T-cell (primary cell): ENCODE measurements at regions not wholly inside any gene's neighbourhood (a gene's known extent, or its start where the extent isn't known, plus 50 kb on each side); places are given as distances from the start of the nearest gene placed in this dataset.

Experiments
- ATAC-seq, 4 experiments: fragments of 200-7000 bp in 3 of 4; fragments of 150-1000 bp in 1 of 4; cut with Tn5 transposase; replicated peaks in 1 of 4; 1 replicate in 3 of 4; 2 replicates in 1 of 4; pipeline ENCODE4 v1.10.0; 2021; ENCODE audit warnings: moderate library complexity in 3 of 4, mild to moderate bottlenecking in 2 of 4, moderate number of reproducible peaks in 1 of 4
- CTCF ChIA-PET, 2 donors: fragments of 300-600 bp; sonication (Branson Sonifier 250); formaldehyde crosslinking; loops; one replicate each; lab custom pipeline; 2022; ENCODE audit warnings: antibody characterized with exemption in 2 of 2; lab: Charles Lee
- POLR2A ChIA-PET, 2 donors: fragments of 300-600 bp; sonication (Branson Sonifier 250); formaldehyde crosslinking; loops; one replicate each; lab custom pipeline; 2022; ENCODE audit warnings: antibody characterized with exemption in 2 of 2; lab: Charles Lee
- DNase-seq, 35 experiments: peaks; one replicate each; pipeline versions ENCODE4 v3.0.0 to v3.0.0-alpha.2; 2013 to 2023
- H3K27ac ChIP-seq: one replicate; pipeline ENCODE4 v1.5.1; 2013; ENCODE audit warnings: low read length
- H3K27me3 ChIP-seq, 2 experiments: replicated peaks in 1 of 2; 1 replicate in 1 of 2; 2 replicates in 1 of 2; pipeline versions ENCODE4 v1.6.1 to v1.7.0; 2013; ENCODE audit warnings: low read length in 1 of 2, mixed read lengths in 1 of 2; ENCODE audit not compliant: control insufficient read depth in 2 of 2, insufficient read depth in 2 of 2; ENCODE audit errors: extremely low read depth in 1 of 2
- H3K36me3 ChIP-seq, 2 donors: 1 replicate in 1 of 2; 2 replicates in 1 of 2; pipeline versions ENCODE4 v1.6.1 to v1.7.0; 2013; ENCODE audit warnings: low read length in 1 of 2; ENCODE audit not compliant: control insufficient read depth in 2 of 2, insufficient read depth in 1 of 2; ENCODE audit errors: extremely low read depth in 1 of 2
- H3K4me1 ChIP-seq, 2 experiments: 1 replicate in 1 of 2; 2 replicates in 1 of 2; pipeline versions ENCODE4 v1.6.1 to v1.7.0; 2013; ENCODE audit warnings: low read length in 2 of 2, mixed read lengths in 1 of 2; ENCODE audit not compliant: insufficient read depth in 2 of 2, control insufficient read depth in 1 of 2; ENCODE audit errors: extremely low read depth in 1 of 2
- H3K4me3 ChIP-seq, 2 donors: 1 replicate in 1 of 2; 2 replicates in 1 of 2; pipeline versions ENCODE4 v1.5.1 to v1.7.0; 2013; ENCODE audit warnings: mild to moderate bottlenecking in 2 of 2, low read length in 1 of 2, moderate library complexity in 1 of 2; ENCODE audit not compliant: control insufficient read depth in 1 of 2; ENCODE audit errors: extremely low read depth in 1 of 2
- H3K9me3 ChIP-seq: 2 replicates; pipeline ENCODE4 v1.7.0; 2013
- H3K27ac Mint-ChIP-seq, 2 donors: one replicate each; pipeline ENCODE4 v1.8.0; 2020 to 2021; ENCODE audit warnings: mild to moderate bottlenecking in 2 of 2, mixed read lengths in 2 of 2
- H3K27me3 Mint-ChIP-seq, 2 donors: one replicate each; pipeline ENCODE4 v1.8.0; 2021 to 2022; ENCODE audit warnings: mixed read lengths in 2 of 2
- H3K36me3 Mint-ChIP-seq: one replicate; pipeline ENCODE4 v1.8.0; 2021; ENCODE audit warnings: mixed read lengths
- H3K4me1 Mint-ChIP-seq, 3 donors: one replicate each; pipeline ENCODE4 v1.8.0; 2020 to 2022; ENCODE audit warnings: mixed read lengths in 3 of 3, mild to moderate bottlenecking in 1 of 3
- H3K4me3 Mint-ChIP-seq, 3 donors: one replicate each; pipeline ENCODE4 v1.8.0; 2020 to 2022; ENCODE audit warnings: mild to moderate bottlenecking in 3 of 3, mixed read lengths in 3 of 3, moderate library complexity in 3 of 3
- H3K9me3 Mint-ChIP-seq, 3 donors: one replicate each; pipeline ENCODE4 v1.8.0; 2020 to 2022; ENCODE audit warnings: mixed read lengths in 3 of 3
- WGBS: methylation state at CpG from one replicate; pipeline ENCODE4 v1.1.5; 2013; ENCODE audit warnings: missing lambda C conversion rate; ENCODE audit not compliant: insufficient coverage; 5-methylcytosine and 5-hydroxymethylcytosine counted together

GRCh38 chr2:223226264-223226663 lies 174.3 kb downstream of the KCNE4 start:
- no peaks in the 10 kb centered on the region for H3K36me3 ChIP-seq
- H3K27me3 Mint-ChIP-seq: no peaks in the 10 kb centered on the region
- no peaks in the 10 kb centered on the region for H3K27me3 ChIP-seq
- WGBS: no CpG with 5 or more reads among the region's 1 CpG
- ChIA-PET POLR2A (no interaction called here), CTCF (no interaction called here)
- no peak overlapping the region for H3K27ac ChIP-seq
- H3K4me3 Mint-ChIP-seq: no peak overlapping the region
- no peaks in the 10 kb centered on the region for H3K4me1 Mint-ChIP-seq
- H3K4me3 ChIP-seq: no peak overlapping the region
- H3K9me3 ChIP-seq: no peaks in the 10 kb centered on the region
- no peaks in the 10 kb centered on the region for H3K36me3 Mint-ChIP-seq
- no peak overlapping the region for H3K27ac Mint-ChIP-seq
- peaks cover 0 to 5% (median 0%) of the 10 kb centered on the region in 3 donors for H3K9me3 Mint-ChIP-seq
- H3K4me1 ChIP-seq: no peaks in the 10 kb centered on the region
- DNase-seq: no peak
- ATAC-seq: no peak

GRCh38 chr2:223227338-223227737 lies 175.3 kb downstream of the KCNE4 start:
- Mint-ChIP-seq H3K9me3 (peaks cover 0 to 5% (median 0%) of the 10 kb centered on the region in 3 donors), H3K4me3 (no peak overlapping the region), H3K27me3 (no peaks in the 10 kb centered on the region), H3K27ac (no peak overlapping the region), H3K4me1 (no peaks in the 10 kb centered on the region), H3K36me3 (no peaks in the 10 kb centered on the region)
- 60% methylated on average over 1 of the region's 2 CpGs for WGBS
- H3K9me3 ChIP-seq: no peaks in the 10 kb centered on the region
- H3K4me3 ChIP-seq: no peak overlapping the region
- DNase-seq (no peak), ATAC-seq (no peak)
- H3K4me1 ChIP-seq: no peaks in the 10 kb centered on the region
- ChIA-PET POLR2A (interaction anchor here in 1 of 2 donors (0.6 kb wide), 1 partner anchor 929 kb away, joined by 3 read pairs; no protein-coding TSS in a partner anchor), CTCF (no interaction called here)
- no peaks in the 10 kb centered on the region for H3K36me3 ChIP-seq
- H3K27me3 ChIP-seq: no peaks in the 10 kb centered on the region
- no peak overlapping the region for H3K27ac ChIP-seq

GRCh38 chr2:223228871-223229270 lies 176.9 kb downstream of the KCNE4 start:
- no peak for DNase-seq
- H3K4me1 ChIP-seq: no peaks in the 10 kb centered on the region
- POLR2A ChIA-PET: no interaction called here
- peaks cover 0 to 5% (median 0%) of the 10 kb centered on the region in 3 donors for H3K9me3 Mint-ChIP-seq
- no peaks in the 10 kb centered on the region for H3K36me3 ChIP-seq
- no peak overlapping the region for H3K27ac Mint-ChIP-seq
- H3K4me1 Mint-ChIP-seq: no peaks in the 10 kb centered on the region
- no peak overlapping the region for H3K27ac ChIP-seq
- no peaks in the 10 kb centered on the region for H3K27me3 ChIP-seq
- H3K36me3 Mint-ChIP-seq: no peaks in the 10 kb centered on the region
- H3K4me3 Mint-ChIP-seq: no peak overlapping the region
- H3K4me3 ChIP-seq: no peak overlapping the region
- CTCF ChIA-PET: no interaction called here
- ATAC-seq: no peak
- H3K27me3 Mint-ChIP-seq: no peaks in the 10 kb centered on the region
- no peaks in the 10 kb centered on the region for H3K9me3 ChIP-seq

GRCh38 chr2:223230352-223230751 lies 178.4 kb downstream of the KCNE4 start:
- H3K4me1 ChIP-seq: no peaks in the 10 kb centered on the region
- peaks cover 0 to 5% (median 0%) of the 10 kb centered on the region in 3 donors for H3K9me3 Mint-ChIP-seq
- no peaks in the 10 kb centered on the region for H3K27me3 Mint-ChIP-seq
- ATAC-seq (no peak), DNase-seq (no peak)
- ChIA-PET CTCF (no interaction called here), POLR2A (no interaction called here)
- no peaks in the 10 kb centered on the region for H3K36me3 ChIP-seq
- H3K4me3 ChIP-seq: no peak overlapping the region
- 83% methylated on average over 1 of the region's 2 CpGs for WGBS
- H3K27ac ChIP-seq: no peak overlapping the region
- H3K4me1 Mint-ChIP-seq: no peaks in the 10 kb centered on the region
- no peaks in the 10 kb centered on the region for H3K27me3 ChIP-seq
- H3K27ac Mint-ChIP-seq: no peak overlapping the region
- no peaks in the 10 kb centered on the region for H3K9me3 ChIP-seq
- H3K36me3 Mint-ChIP-seq: no peaks in the 10 kb centered on the region
- no peak overlapping the region for H3K4me3 Mint-ChIP-seq

DNA sequence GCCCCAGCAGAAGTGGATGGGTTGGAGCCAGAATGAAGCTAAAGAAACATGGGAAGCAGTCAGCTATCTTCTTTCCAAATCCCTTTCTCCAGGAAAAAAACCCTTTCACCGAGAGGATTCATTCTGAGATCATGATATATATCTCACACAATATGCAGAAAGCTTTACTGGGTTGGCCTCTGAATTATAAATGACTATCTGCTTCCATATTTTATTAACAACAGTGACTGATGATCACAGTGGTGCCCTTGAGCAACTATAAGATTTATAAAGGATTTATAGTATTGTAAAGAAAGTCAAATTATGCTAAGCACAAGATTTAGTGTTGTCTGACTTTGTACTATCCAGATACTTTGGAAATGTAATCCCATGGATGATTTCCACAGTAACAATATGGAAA lies 180.3 kb downstream of the KCNE4 start:
- Mint-ChIP-seq H3K4me3 (no peak overlapping the region), H3K4me1 (no peaks in the 10 kb centered on the region), H3K27ac (no peak overlapping the region), H3K9me3 (peaks cover 0 to 10% (median 0%) of the 10 kb centered on the region in 3 donors), H3K36me3 (no peaks in the 10 kb centered on the region), H3K27me3 (no peaks in the 10 kb centered on the region)
- Histone ChIP-seq H3K36me3 (no peaks in the 10 kb centered on the region), H3K4me1 (no peaks in the 10 kb centered on the region), H3K4me3 (no peak overlapping the region), H3K9me3 (no peaks in the 10 kb centered on the region), H3K27me3 (no peaks in the 10 kb centered on the region), H3K27ac (no peak overlapping the region)
- ChIA-PET CTCF (no interaction called here), POLR2A (no interaction called here)
- ATAC-seq (no peak), DNase-seq (no peak)
- 50% methylated on average over 1 of the region's 1 CpG for WGBS

DNA sequence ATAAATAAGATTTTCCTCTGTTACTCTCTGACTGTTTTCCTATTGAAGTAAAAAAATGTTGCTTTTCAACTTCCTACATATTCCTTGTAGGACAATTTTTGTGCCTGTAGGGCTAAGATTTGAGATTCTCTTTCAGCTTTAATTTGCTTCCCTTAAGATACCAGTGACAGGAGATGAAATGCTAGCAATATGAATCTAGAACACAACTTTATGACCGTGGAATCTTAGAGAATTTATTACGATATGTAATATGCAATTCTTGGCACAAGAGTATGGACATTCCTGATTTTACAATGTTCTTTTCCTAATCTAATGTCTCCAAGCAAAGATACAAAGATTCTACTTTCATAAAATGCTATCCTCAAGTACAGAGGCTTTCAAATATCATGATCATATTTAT lies 180.9 kb downstream of the KCNE4 start:
- Mint-ChIP-seq H3K4me3 (no peak overlapping the region), H3K9me3 (peaks cover 0 to 10% (median 0%) of the 10 kb centered on the region in 3 donors), H3K36me3 (no peaks in the 10 kb centered on the region), H3K27ac (no peak overlapping the region), H3K27me3 (no peaks in the 10 kb centered on the region), H3K4me1 (no peaks in the 10 kb centered on the region)
- Histone ChIP-seq H3K9me3 (no peaks in the 10 kb centered on the region), H3K4me3 (no peak overlapping the region), H3K27me3 (no peaks in the 10 kb centered on the region), H3K4me1 (no peaks in the 10 kb centered on the region), H3K27ac (no peak overlapping the region), H3K36me3 (no peaks in the 10 kb centered on the region)
- ATAC-seq (no peak), DNase-seq (no peak)
- WGBS: 88% methylated on average over 2 of the region's 2 CpGs
- ChIA-PET CTCF (no interaction called here), POLR2A (no interaction called here)

DNA sequence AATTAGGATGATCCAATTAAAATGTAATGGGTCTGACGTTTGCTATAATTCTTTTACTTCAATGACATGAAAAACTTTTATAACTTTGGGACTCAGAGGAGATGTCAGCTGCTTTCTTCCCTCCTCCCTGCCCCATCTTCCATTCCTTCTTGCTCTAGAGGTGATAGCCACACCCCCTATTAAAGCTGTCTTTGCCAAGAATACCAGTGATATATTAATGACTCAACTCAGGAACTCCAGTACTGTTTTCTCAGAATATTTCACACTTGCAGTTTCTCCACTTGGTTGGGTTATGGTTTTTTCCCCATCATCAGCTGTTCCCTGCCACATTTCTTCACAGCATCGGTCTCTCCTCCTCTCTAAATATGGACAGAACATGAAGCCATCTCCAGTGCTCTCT lies 184.0 kb downstream of the KCNE4 start:
- no peaks in the 10 kb centered on the region for H3K4me1 Mint-ChIP-seq
- no peak for ATAC-seq

More for the DNA sequence above, 184.0 kb downstream of the KCNE4 start:
- ChIA-PET CTCF (no interaction called here), POLR2A (no interaction called here)
- Histone ChIP-seq H3K4me1 (no peaks in the 10 kb centered on the region), H3K36me3 (no peaks in the 10 kb centered on the region), H3K9me3 (no peaks in the 10 kb centered on the region), H3K27me3 (no peaks in the 10 kb centered on the region), H3K4me3 (no peak overlapping the region), H3K27ac (no peak overlapping the region)
- H3K36me3 Mint-ChIP-seq: no peaks in the 10 kb centered on the region
- 43% methylated on average over 1 of the region's 2 CpGs for WGBS
- no peaks in the 10 kb centered on the region for H3K27me3 Mint-ChIP-seq
- no peak for DNase-seq
- no peak overlapping the region for H3K4me3 Mint-ChIP-seq
- no peak overlapping the region for H3K27ac Mint-ChIP-seq
- H3K9me3 Mint-ChIP-seq: peaks cover 0 to 10% (median 0%) of the 10 kb centered on the region in 3 donors
